CD4-positive, alpha-beta T cell (primary cell): ENCODE measurements at regions not wholly inside any gene's neighbourhood (a gene's known extent, or its start where the extent isn't known, plus 50 kb on each side); places are given as distances from the start of the nearest gene placed in this dataset.

ENCODE experiments used
- ATAC-seq: fragments of 200-7000 bp; cut with Tn5 transposase; one replicate; pipeline ENCODE4 v1.10.0; 2022; ENCODE audit warnings: mild to moderate bottlenecking; ENCODE audit not compliant: poor library complexity
- CTCF ChIA-PET: fragments of 350-600 bp; sonication (Branson Sonifier 250); formaldehyde crosslinking; loops from one replicate; lab custom pipeline; 2021; ENCODE audit warnings: antibody characterized with exemption, inconsistent platforms; lab: Charles Lee
- POLR2A ChIA-PET: fragments of 350-600 bp; sonication (Branson Sonifier 250); formaldehyde crosslinking; loops from one replicate; lab custom pipeline; 2021; ENCODE audit warnings: antibody characterized with exemption, inconsistent platforms; lab: Charles Lee
- DNase-seq, 14 experiments: peaks; one replicate each; pipeline ENCODE4 v3.0.0-alpha.2; 2013 to 2020; ENCODE audit warnings: mixed read lengths in 2 of 14
- H3K27ac ChIP-seq, 2 donors: one replicate each; pipeline versions ENCODE4 v1.5.1 to v1.7.0; 2013; ENCODE audit warnings: low read length in 2 of 2, low read depth in 1 of 2, mild to moderate bottlenecking in 1 of 2
- H3K27me3 ChIP-seq, 2 experiments: 1 replicate in 1 of 2; 2 replicates in 1 of 2; pipeline versions ENCODE4 v1.6.1 to v1.7.0; 2013; ENCODE audit warnings: low read length in 2 of 2, control low read depth in 1 of 2, mild to moderate bottlenecking in 1 of 2, moderate library complexity in 1 of 2; ENCODE audit not compliant: insufficient read depth in 2 of 2, control insufficient read depth in 1 of 2
- H3K36me3 ChIP-seq: one replicate; pipeline ENCODE4 v1.6.1; 2013; ENCODE audit warnings: low read length, control low read depth; ENCODE audit not compliant: insufficient read depth
- H3K4me1 ChIP-seq: one replicate; pipeline ENCODE4 v1.6.1; 2013; ENCODE audit warnings: low read length, control low read depth; ENCODE audit not compliant: insufficient read depth
- H3K4me3 ChIP-seq: one replicate; pipeline ENCODE4 v1.5.1; 2013; ENCODE audit warnings: mild to moderate bottlenecking, low read length, moderate library complexity
- H3K9me3 ChIP-seq, 2 experiments: 1 replicate in 1 of 2; 2 replicates in 1 of 2; pipeline versions ENCODE4 v1.6.1 to v1.7.0; 2013; ENCODE audit warnings: low read length in 2 of 2, mild to moderate bottlenecking in 2 of 2, control low read depth in 1 of 2, moderate library complexity in 1 of 2; ENCODE audit not compliant: control insufficient read depth in 1 of 2, insufficient read depth in 1 of 2
- H3K27ac Mint-ChIP-seq: one replicate; pipeline ENCODE4 v1.8.0; 2020; ENCODE audit warnings: mixed read lengths
- H3K27me3 Mint-ChIP-seq: one replicate; pipeline ENCODE4 v1.8.0; 2021; ENCODE audit warnings: mixed read lengths
- H3K36me3 Mint-ChIP-seq: one replicate; pipeline ENCODE4 v1.8.0; 2021; ENCODE audit warnings: low read depth, mixed read lengths
- H3K4me1 Mint-ChIP-seq: one replicate; pipeline ENCODE4 v1.8.0; 2021; ENCODE audit warnings: low read depth, mixed read lengths
- H3K4me3 Mint-ChIP-seq: one replicate; pipeline ENCODE4 v1.8.0; 2020; ENCODE audit warnings: mild to moderate bottlenecking, mixed read lengths
- H3K9me3 Mint-ChIP-seq: one replicate; pipeline ENCODE4 v1.8.0; 2020; ENCODE audit warnings: mixed read lengths
- CTCF ChIP-seq: fragments of 200-600 bp; IDR thresholded peaks from one replicate; pipeline ENCODE4 v1.8.0; 2022; ENCODE audit warnings: antibody characterized with exemption, mild to moderate bottlenecking
- intact Hi-C, 2 experiments: fragments of 100-400 bp; cut with DNase I in 1 of 2; cut with micrococcal nuclease in 1 of 2; formaldehyde crosslinking; loops; one replicate each; pipeline versions ENCODE4 v1.15.1 to v1.9.0; 2023 to 2025; cut with DNase I, micrococcal nuclease

GRCh38 chr2:155151472-155151871 lies 453.0 kb downstream of the KCNJ3 start:
- Mint-ChIP-seq H3K27me3 (no peaks in the 10 kb centered on the region), H3K4me3 (no peak overlapping the region), H3K27ac (no peak overlapping the region), H3K9me3 (no peaks in the 10 kb centered on the region), H3K36me3 (no peaks in the 10 kb centered on the region), H3K4me1 (no peaks in the 10 kb centered on the region)
- no peaks in the 10 kb centered on the region for H3K4me1 ChIP-seq
- H3K36me3 ChIP-seq: no peaks in the 10 kb centered on the region
- no peak overlapping the region for H3K27ac ChIP-seq
- intact Hi-C loops: no loop called here
- no peak overlapping the region for H3K4me3 ChIP-seq
- CTCF ChIA-PET: no interaction called here
- POLR2A ChIA-PET: no interaction called here
- H3K9me3 ChIP-seq: no peaks in the 10 kb centered on the region
- no peaks in the 10 kb centered on the region for H3K27me3 ChIP-seq
- TF ChIP-seq CTCF: no peak
- DNase-seq (no peak), ATAC-seq (no peak)

GRCh38 chr2:155145758-155146229 lies 447.3 kb downstream of the KCNJ3 start:
- POLR2A ChIA-PET: no interaction called here
- no peaks in the 10 kb centered on the region for H3K36me3 Mint-ChIP-seq
- Histone ChIP-seq H3K36me3 (no peaks in the 10 kb centered on the region), H3K9me3 (no peaks in the 10 kb centered on the region), H3K27ac (no peak overlapping the region), H3K4me1 (no peaks in the 10 kb centered on the region), H3K27me3 (no peaks in the 10 kb centered on the region), H3K4me3 (no peak overlapping the region)
- H3K27me3 Mint-ChIP-seq: no peaks in the 10 kb centered on the region
- no peaks in the 10 kb centered on the region for H3K9me3 Mint-ChIP-seq
- CTCF ChIA-PET: interaction anchor here (1.2 kb wide), 1 partner anchor 12 kb away, joined by 7 read pairs; no protein-coding TSS in a partner anchor
- H3K4me1 Mint-ChIP-seq: no peaks in the 10 kb centered on the region
- H3K27ac Mint-ChIP-seq: no peak overlapping the region
- intact Hi-C loops: no loop called here
- ATAC-seq: no peak
- H3K4me3 Mint-ChIP-seq: no peak overlapping the region
- no peak for DNase-seq
- no peak for TF ChIP-seq CTCF

GRCh38 chr2:155141418-155141817 lies 442.9 kb downstream of the KCNJ3 start:
- no peaks in the 10 kb centered on the region for H3K9me3 ChIP-seq
- no peaks in the 10 kb centered on the region for H3K36me3 ChIP-seq
- Mint-ChIP-seq H3K27me3 (no peaks in the 10 kb centered on the region), H3K9me3 (no peaks in the 10 kb centered on the region), H3K36me3 (no peaks in the 10 kb centered on the region), H3K4me3 (no peak overlapping the region), H3K4me1 (no peaks in the 10 kb centered on the region), H3K27ac (no peak overlapping the region)
- H3K27ac ChIP-seq: no peak overlapping the region
- TF ChIP-seq CTCF: no peak
- no peaks in the 10 kb centered on the region for H3K4me1 ChIP-seq
- DNase-seq (no peak), ATAC-seq (no peak)
- intact Hi-C loops: no loop called here
- no peak overlapping the region for H3K4me3 ChIP-seq
- ChIA-PET POLR2A (no interaction called here), CTCF (no interaction called here)
- no peaks in the 10 kb centered on the region for H3K27me3 ChIP-seq
